ENCODE measurements at regions not wholly inside any gene's neighbourhood (a gene's known extent, or its start where the extent isn't known, plus 50 kb on each side); places are given as distances from the start of the nearest gene placed in this dataset.

DNA sequence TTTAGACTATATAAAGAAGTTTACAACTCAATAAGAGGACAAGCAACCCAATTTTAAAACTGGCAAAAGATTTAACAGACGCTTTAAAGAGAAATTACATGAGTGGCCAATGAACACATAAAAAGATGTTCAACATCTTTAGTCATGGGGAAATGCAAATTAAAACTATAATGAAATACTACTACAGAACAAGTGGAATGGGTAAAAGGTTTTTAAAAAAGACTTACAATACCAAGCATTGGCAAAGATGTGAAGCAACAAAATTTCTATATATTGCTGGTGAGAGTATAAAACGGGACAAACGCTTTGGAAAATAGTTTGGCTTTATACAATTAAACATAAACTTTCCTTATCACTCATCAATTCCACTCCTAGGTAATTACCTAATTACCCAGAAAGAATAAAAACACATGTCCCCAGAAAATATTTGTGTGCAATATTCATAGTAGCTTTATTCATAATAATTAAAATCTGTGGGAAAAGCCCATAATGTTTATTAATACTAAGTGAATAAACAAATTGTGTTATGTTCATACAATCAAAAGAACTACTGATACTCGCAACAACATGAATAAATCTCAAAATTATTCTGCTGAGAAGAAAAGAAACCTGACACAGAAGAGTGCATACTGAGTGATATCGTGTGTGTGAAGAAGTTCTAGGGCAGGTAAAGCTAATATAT, 76.7 kb upstream of the MYCN start:
- DNase-seq (ENCODE audit: low spot score) = no peak

DNA sequence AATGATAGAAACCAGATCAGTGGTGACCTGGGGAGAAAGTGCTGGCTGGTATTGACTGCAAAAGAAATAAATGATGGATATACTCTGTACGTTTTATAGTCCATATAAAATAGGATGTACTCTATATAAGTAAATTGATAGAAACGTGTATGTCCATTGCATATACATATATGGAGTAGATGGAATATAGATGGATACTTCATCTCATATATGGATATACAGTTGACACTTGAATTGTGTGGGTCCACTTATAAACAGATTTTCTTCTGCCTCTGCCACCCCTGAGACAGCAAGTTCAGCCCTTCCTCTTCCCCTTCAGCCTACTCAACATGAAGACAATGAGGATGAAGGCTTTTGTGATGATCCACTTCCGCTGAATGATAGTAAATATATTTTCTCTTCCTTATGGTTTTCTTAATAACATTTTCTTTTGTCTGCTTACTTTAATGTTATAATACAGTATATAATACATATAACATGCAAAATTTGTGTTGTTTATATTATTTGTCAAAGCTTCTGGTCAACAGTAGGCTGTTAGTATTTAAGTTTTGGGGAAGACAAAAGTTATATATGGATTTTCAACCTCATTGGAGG, 76.1 kb upstream of the MYCN start:
- no peak for DNase-seq (ENCODE audit: low spot score)

DNA sequence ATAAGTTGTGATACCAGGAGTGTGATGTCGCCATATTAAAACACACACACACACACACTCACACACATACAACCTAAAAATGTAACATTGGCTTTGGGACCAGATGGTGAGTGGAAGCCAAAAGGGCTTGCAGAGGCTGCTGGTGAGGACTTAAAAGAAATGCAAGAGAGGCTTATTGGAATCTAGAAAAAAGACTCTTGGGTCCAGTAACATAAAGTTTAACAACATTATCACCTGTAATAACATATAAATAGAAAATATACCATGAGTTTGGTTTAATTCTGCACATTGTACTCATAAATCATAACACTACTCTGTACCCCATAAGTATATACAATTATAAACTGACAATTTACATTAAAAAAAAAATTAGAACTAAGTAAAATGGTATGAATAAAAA, 74.4 kb upstream of the MYCN start:
- DNase-seq (ENCODE audit: low spot score) = no peak

DNA sequence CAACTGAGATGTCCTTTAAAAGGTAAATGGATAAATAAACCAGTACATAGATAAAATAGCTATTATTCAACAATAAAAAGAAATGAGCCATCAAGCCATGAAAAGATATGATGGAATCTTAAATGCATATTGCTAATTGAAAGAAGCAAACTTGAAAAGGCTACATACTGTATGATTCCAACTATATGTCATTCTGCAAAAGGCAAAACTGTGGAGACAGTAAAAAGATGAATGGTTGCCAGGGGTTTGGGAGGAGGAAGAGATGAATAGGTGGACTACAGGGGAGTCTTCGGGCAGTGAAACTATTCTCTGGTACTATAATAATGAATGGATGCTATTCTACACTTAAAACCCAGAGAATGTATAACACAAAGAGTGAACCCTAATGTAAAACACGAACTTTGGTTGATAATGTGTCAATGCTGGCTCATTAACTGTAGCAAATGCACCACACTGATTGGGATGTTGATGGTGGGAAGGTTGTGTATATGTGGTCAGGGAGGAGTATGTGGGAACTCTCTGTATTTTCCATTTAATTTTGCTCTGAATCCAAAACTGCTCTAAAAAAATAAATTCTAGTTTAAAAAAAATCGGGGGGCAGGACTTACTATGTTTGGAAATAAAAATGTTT, 73.7 kb upstream of the MYCN start:
- no peak for DNase-seq (ENCODE audit: low spot score)

DNA sequence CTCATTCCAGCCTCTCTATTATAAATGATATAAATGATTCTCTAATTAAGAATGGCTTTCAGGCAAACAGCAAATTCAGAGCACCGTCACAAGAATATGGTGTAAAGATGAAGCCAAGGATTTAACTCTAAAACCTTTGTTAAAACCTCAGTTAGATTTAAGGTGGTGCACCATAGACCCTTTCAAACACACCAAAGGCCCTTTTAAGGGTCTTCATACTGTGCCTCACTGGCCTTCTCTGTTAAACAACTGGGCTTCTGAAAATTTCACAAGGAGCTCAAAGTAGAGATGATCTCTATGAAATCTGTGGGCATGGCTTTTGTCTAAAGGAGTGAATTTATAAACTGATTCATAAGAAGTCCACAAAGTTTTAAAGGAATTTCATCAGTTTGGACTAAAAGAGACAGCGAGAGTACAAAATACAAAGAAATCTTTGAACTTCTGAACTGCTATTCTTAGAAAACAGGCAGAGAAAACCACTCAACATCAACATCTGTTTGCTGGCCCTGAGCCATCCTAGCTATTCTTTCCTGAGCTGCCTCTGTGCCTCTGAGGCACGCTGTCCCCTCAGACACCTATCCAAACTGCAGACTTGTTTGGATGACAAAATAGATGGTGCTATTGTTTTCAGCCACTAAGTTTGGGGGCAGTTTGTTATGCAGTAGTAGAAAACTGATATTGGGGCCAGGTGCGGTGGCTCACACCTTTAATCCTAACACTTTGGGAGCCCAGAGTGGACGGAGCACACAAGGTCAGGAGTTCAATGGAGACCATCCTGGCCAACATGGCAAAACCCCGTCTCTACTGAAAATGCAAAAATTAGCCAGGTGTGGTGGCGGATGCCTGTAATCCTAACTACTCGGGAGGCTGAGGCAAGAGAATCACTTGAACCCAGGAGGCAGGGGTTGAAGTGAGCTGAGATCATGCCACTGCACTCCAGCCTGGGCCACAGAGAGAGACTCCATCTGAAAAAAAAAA, 72.9 kb upstream of the MYCN start:
- no peak for DNase-seq (ENCODE audit: low spot score)

DNA sequence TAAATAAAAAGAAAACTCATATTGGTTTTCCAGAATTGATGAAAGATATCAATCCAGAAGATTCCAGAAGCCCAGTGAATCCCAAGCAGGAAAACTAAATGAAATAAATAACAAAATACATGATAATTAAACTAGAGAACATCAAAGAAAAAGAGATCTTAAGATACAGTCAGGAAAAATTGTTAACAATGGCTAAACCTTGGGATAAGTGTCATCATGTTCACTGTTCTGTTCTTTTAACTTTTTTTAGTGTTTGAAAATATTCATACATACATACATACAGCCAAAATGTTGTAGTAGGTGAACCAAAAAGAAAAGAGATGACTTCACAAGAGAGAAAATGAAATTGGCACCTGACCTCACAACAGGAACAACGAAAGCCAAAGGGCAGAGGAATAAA, 72.2 kb upstream of the MYCN start:
- DNase-seq (ENCODE audit: low spot score) = no peak

DNA sequence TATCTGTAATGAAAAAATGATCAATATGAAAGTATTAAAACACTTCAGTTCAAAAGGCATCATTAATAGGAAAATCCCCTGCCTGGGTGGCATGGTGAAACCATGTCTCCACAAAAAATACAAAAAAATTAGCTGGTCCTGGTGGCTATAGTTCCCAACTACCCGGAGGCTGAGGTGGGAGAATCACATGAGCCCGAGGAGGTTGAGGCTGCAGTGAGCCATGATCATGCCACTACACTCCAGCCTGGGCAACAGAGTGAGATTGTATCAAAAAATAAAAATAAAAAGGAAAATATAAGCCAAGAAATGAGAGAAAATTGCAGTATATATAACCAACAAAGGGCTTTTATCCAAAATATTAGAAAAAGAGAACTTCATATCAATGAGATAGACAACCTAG, 71.6 kb upstream of the MYCN start:
- DNase-seq (ENCODE audit: low spot score) = no peak

DNA sequence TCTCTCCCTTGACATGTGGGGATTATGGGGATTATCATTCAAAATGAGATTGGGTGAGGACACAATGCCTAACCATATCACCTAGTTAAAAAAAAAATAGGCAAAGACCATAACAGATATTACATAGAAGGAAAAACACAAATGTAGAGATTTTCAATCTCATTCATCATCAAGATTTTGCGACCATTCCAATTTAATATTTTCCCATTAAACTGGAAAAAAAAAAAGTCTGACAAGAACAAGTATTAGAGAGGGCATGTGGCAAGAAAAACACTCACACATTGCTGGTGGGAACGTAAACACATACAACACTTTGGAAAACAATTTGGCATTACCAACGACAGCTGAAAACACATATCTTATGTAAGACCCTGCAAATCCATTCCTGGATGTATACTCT, 71.0 kb upstream of the MYCN start:
- no peak for DNase-seq (ENCODE audit: low spot score)

DNA sequence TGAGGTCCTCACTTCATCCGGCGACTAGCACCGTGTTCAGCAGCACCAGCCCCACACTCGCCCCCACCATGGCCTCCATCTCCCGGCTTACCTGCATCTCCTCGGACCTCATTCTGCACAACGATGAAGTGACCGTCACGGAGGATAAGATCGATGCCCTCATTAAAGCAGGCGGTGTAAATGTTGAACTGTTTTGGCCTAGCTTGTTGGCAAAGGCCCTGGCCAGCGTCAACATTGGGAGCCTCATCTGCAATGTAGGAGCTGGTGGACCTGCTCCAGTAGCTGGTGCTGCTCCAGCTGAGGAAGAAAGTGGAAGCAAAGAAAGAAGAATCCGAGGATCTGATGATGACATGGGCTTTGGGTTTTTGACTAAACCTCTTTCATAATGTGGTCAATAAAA, 70.5 kb upstream of the MYCN start:
- no peak for DNase-seq (ENCODE audit: low spot score)

DNA sequence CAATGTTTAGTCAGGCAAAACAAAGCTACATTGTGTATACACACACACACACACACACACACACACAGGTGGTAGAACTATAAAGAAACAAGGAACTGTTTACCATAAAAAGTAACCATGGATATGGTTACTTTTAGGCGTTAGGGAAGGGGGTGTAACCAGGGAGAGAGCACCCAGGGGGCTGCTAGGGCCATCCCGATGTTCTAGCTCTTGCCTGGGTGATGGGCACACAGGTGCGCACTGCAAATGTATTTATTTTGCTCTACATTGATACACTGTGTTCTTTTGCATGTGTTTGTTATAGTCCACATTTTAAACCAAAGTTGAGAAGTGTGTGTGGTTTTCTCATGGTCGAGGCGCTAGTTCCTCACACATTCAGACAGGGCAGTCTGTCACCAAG, 69.8 kb upstream of the MYCN start:
- DNase-seq (ENCODE audit: low spot score) = no peak

DNA sequence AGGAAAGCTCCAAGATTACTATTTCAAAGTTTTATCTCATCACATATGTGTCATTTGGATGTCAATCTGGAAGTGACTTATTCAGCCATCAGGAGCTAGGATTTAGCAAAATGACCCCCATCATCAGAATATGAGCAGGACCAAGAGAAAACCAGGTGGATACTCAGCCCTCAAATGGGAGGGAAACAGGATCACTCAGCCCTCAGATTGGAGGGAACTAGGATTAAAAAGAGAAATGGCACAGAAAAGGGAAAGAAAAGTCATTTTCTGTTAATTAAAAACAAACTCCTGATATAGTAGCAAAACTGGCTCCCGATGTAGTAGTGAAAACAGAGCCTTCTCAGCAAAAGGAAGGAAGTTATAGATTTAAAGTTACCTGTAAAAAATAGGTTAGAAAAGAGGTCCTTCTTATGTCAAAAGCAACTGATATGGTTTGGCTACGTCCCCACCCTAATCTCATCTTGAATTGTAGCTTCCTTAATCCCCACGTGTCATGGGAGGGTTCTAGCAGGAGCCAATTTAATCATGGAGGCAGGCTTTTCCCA, 69.0 kb upstream of the MYCN start:
- DNase-seq (ENCODE audit: low spot score) = no peak

DNA sequence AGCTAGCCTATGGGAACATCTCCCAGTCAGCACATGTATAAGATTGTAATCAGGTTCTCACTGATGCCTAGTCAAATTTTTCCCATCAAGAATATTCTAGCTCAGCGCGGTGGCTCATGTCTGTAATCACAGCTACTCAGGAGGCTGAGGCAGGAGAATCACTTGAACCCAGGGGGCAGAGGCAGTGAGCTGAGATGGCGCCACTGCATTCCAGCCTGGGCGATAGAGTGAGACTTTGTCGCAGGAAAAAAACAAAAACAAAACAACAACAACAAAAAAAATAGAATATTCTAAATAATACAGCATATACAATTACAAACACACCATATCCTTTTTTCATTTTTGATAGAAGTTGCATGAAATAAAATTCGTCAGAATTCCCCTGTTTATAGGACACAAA, 67.5 kb upstream of the MYCN start:
- no peak for DNase-seq (ENCODE audit: low spot score)

DNA sequence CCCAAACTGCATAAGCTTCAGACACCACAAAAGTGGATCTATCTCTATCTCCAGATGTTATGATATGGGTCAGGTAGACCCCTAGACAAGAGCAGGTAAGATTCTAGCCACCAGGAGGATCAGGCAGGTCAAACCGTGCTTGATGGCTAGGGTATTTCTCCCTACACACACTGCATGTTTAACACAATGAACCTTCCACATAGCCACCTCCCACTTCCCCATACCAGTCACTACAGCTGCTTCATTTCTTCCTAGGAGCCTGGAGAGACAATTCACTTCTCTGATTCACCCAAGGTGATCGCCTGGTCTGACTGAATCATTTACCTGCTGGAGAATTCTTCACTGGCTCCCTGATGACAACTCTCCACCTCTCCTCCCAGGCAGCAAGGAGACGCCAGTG, 66.0 kb upstream of the MYCN start:
- DNase-seq (ENCODE audit: low spot score) = no peak

DNA sequence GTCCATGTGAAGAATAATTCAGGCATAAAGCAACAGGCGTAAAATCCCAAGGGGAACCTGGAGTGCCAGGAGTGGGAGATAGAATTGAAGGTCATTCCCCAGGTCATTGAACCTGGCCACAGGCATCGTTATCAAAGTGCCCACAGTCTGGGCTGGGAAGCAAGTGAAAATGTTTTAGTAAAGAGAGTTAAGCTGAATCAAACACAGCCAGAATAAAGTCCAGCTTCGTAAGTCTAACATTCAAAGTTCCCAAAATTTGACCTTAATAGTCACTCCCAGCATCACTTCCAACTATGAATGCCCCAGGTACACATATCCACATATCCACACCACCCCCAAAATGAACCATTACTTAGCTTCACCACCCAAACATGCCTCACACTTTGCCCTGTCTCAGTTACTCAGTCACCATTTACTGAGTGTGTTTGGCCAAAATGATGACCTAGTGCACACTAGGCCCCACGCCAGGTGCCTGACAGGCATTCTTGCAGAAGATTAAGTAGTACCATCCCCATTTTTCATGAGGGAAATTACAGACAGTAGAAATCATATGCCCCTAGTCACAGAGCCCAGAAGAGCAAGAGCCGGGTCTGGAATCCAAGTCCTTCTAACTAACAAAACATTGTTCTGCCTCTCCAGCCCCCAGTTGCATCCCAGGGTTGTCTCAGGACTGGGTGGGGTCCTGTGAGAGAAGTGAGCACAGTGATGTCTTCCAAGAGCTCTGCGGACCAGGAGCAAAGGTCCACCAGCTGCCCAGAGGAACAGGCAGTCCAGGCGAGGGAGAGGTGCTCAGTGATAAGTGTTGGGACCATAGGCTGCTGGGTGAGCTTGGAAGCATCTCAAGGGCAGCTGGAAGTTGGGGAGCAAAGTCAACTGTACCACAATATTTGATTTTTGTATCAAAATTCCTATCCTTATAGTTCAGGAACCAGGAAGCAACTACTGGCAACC, 65.2 kb upstream of the MYCN start:
- DNase-seq (ENCODE audit: low spot score) = no peak

DNA sequence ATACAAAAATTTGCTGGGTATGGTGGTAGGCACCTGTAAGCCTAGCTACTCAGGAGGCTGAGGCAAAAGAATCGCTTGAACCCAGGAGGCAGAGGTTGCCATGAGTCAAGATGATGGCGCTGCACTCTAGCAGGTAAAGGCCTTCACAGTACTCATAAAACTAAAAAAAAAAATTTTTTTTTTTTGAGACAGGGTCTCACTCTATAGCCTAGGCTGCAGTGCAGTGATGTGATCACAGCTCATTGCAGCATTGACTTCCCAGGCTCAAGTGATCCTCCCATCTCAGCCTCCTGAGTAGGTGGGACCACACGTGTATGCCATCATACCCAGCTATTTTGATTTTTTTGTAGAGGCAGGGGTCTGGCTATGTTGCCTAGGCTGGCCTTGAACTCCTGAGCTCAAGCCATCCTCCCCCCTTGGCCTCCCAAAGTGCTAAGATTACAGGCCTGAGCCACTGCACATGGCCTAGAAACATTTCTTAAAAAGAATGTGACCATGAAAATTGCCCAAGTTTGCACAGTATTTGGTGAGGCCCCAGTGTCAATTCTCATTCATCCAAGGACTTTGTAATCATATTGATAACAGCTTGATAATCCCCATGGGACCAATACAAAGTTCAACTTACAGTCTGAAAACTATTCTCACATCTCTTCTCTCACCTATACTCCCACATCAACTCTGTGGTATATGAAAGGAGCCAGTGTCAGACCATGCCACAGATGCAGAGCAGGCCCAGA, 64.2 kb upstream of the MYCN start:
- DNase-seq (ENCODE audit: low spot score) = no peak

DNA sequence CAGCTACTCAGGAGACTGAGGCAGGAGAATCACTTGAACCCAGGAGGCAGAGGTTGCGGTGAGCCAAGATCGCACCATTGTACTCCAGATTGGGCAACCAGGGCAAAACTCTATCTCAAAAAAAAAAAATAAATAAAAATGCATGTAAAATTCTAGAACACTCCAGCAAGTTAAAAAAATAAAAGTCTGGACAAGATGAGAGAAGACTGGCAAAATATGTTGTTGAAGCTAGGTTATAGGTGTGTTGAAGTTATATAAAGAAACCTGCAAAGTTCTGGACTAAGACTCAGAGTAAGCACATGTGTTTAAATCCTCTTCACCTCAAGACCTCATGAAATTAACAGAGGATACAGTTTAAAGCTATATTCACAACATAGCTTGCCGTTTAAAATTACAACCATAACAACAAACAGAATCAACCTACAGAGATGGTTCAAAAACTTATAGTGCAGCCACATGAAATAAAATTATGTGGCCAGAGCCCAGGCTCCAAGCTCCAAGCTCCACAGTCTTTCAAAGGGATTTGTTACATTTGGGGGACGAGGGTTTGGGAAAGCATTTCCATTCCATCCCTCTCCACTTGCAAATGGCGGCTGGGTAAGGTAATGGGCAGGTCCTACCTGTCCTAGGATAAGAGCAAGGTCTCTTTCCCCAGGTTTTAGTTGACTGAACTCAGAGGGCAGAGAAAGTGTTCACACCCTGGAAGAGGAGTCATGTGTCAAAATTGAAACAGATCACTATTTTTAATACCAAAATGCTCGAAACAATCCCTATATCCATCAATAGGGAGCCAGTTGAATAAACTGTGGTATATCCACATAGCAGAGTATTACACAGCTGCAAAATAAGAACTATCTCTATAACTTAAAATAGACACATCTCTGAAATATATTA, 59.9 kb upstream of the MYCN start:
- no peak for DNase-seq (ENCODE audit: low spot score)

DNA sequence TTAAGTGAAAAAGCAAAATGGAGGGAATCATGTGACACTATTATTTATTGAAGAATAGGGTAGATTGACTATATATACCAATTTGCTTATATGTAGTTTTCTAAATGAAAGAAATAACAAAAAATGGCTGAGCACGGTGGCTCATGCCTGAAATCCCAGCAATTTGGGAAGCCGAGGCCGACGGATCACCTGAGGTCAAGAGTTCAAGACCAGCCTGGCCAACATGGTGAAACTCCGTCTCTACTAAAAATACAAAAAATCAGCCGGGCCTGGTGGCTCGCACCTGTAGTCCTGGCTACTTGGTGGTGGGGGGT, 59.3 kb upstream of the MYCN start:
- DNase-seq (ENCODE audit: low spot score) = no peak

DNA sequence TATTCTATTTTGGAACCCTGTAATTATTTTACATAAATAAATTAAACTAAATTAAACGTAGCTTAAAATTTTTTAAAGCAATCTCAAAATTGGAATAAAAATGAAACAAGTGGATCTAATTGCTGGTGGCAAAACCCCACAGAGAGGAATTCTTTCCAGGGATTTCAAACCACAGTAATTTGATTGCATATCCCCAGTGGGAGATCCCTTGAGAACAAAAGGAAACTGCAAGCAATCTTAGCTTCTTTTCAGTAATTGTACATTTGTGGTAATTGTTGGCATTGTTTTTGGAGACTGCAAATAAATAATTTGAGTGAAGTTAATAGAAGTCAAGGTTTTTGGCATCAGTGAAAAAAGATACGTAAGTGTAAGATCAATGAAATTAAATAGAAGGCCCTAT, 58.7 kb upstream of the MYCN start:
- no peak for DNase-seq (ENCODE audit: low spot score)

DNA sequence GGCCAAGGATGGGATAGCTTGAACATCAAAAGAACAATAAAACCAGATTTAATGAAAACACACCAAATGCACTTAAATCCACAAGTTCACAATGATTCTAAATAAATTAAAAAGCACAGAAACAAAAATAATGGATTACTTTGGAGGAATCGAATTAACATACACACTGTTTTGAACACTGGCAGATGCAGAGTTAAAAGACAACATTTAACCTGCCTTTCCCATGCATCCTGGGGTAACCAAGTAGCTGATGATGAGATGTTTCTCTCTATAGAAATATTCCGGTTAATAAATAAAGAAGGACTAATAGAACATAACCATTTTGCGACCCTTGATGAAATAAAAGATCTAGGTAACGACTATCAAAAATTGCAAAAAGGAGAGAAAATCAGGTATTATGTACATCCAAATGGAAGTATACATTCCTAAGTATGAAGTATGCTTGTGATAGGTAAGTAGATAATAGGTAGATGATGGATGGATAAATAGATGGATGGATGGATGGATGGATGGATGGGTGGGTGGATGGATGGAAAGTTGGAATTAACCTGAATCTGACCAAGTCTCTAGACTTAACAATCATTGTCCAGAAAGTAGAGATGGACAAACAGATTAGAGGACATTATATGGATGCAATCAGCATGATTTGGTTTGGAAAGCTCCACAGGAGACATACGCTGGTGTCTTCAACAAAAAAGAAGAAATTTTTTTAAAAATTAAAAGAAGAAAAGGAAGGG, 57.4 kb upstream of the MYCN start:
- DNase-seq (ENCODE audit: low spot score) = no peak
